HepG2 (cell line): ENCODE measurements at regions not wholly inside any gene's neighbourhood (a gene's known extent, or its start where the extent isn't known, plus 50 kb on each side); places are given as distances from the start of the nearest gene placed in this dataset.

ENCODE experiments used
- ATAC-seq: fragments of 200-7000 bp; cut with Tn5 transposase; 3 replicates; pipeline ENCODE4 v1.9.1; 2020; ENCODE audit warnings: mild to moderate bottlenecking, moderate library complexity
- BruUV-seq: library from RNA; stranded (reverse); fragments of 400-500 nt; replicated peaks from 2 replicates; lab custom pipeline; 2021; lab: Mats Ljungman, UMichigan
- CTCF ChIA-PET: fragments of 300-600 bp; formaldehyde crosslinking; extraction: SDS; loops from one replicate; lab custom pipeline; 2021; ENCODE audit warnings: low total read pairs, inconsistent platforms, low intra/inter-chr PET ratio; lab: Yijun Ruan, JAX
- POLR2A ChIA-PET: fragments of 350-600 bp; sonication (Branson Sonifier 250); formaldehyde crosslinking; loops from one replicate; lab custom pipeline; 2020; ENCODE audit warnings: antibody characterized with exemption, inconsistent platforms; lab: Yijun Ruan, JAX
- DNase-seq: peaks from one replicate; pipeline ENCODE4 v3.0.0-alpha.2; 2015; ENCODE audit warnings: low spot score
- FAIRE-seq: peaks from 3 replicates; lab custom pipeline; 2011; peaks lifted over from hg19 to GRCh38; lab: Jason Lieb, UNC
- H2AFZ ChIP-seq: one replicate; pipeline ENCODE4 v1.6.1; 2011; ENCODE audit warnings: low read length, inconsistent platforms
- H3K27ac ChIP-seq: fragments of 300-600 bp; 3 replicates; pipeline ENCODE4 v1.8.0; 2011; ENCODE audit warnings: mixed run types, mild to moderate bottlenecking, mixed read lengths, low read length, inconsistent platforms; ENCODE audit not compliant: insufficient read depth; ENCODE audit errors: extremely low read length
- H3K27me3 ChIP-seq, 2 experiments: fragments of 200-600 bp in 1 of 2; 2 replicates in 1 of 2; 3 replicates in 1 of 2; pipeline versions ENCODE4 v1.6.0 to v1.8.0; 2011; ENCODE audit warnings: low read length in 2 of 2, mild to moderate bottlenecking in 2 of 2, moderate library complexity in 2 of 2, inconsistent platforms in 1 of 2; ENCODE audit not compliant: insufficient read depth in 2 of 2, control insufficient read depth in 1 of 2
- H3K36me3 ChIP-seq, 2 experiments: fragments of 200-600 bp in 1 of 2; replicated peaks in 1 of 2; 2 replicates in 1 of 2; 3 replicates in 1 of 2; pipeline versions ENCODE4 v1.5.1 to v1.8.0; 2011; ENCODE audit warnings: low read length in 2 of 2, inconsistent platforms in 1 of 2; ENCODE audit not compliant: insufficient read depth in 2 of 2, control insufficient read depth in 1 of 2
- H3K4me1 ChIP-seq: 2 replicates; pipeline ENCODE4 v1.5.1; 2012; ENCODE audit warnings: low read length, inconsistent platforms; ENCODE audit not compliant: insufficient read depth
- H3K4me2 ChIP-seq: 2 replicates; pipeline ENCODE4 v1.6.0; 2011; ENCODE audit warnings: low read depth, low read length, inconsistent platforms
- H3K4me3 ChIP-seq, 3 experiments: fragments of 200-600 bp in 1 of 3; sonication (generic), shearing (Covaris generic) in 1 of 3; replicated peaks in 1 of 3; 2 replicates each; pipeline ENCODE4 v1.5.1; 2011 to 2016; ENCODE audit warnings: low read length in 3 of 3, inconsistent platforms in 2 of 3, low read depth in 2 of 3, mild to moderate bottlenecking in 2 of 3, control low read depth in 1 of 3, mixed read lengths in 1 of 3; ENCODE audit not compliant: insufficient read depth in 1 of 3
- H3K79me2 ChIP-seq: one replicate; pipeline ENCODE4 v1.6.1; 2011; ENCODE audit warnings: low read length, inconsistent platforms; ENCODE audit not compliant: insufficient read depth
- H3K9ac ChIP-seq: 2 replicates; pipeline ENCODE4 v1.6.0; 2011; ENCODE audit warnings: mild to moderate bottlenecking, low read depth, low read length, inconsistent platforms; ENCODE audit not compliant: insufficient read depth
- H3K9me3 ChIP-seq: 2 replicates; pipeline ENCODE4 v1.5.1; 2012; ENCODE audit warnings: mild to moderate bottlenecking, low read length
- H4K20me1 ChIP-seq: 2 replicates; pipeline ENCODE4 v1.6.0; 2011; ENCODE audit warnings: inconsistent platforms, mild to moderate bottlenecking, low read length, moderate library complexity; ENCODE audit not compliant: insufficient read depth
- FOXC1 ChIP-seq: sonication (generic); formaldehyde crosslinking; IDR thresholded peaks from 2 replicates; pipeline ENCODE4 v1.8.0; 2022; ENCODE audit warnings: mild to moderate bottlenecking, missing genetic modification reagents, borderline replicate concordance
- FOXK1 ChIP-seq: sonication (generic); formaldehyde crosslinking; IDR thresholded peaks from 2 replicates; pipeline ENCODE4 v1.4.0; 2020; ENCODE audit warnings: low read depth, missing genetic modification reagents, borderline replicate concordance
- MTA3 ChIP-seq: sonication (generic); formaldehyde crosslinking; IDR thresholded peaks from 2 replicates; pipeline ENCODE4 v1.4.0; 2020; ENCODE audit warnings: missing genetic modification reagents
- PHF21A ChIP-seq: sonication (generic); formaldehyde crosslinking; IDR thresholded peaks from 2 replicates; pipeline ENCODE4 v1.5.0; 2020; ENCODE audit warnings: mild to moderate bottlenecking, missing genetic modification reagents
- SAP130 ChIP-seq: IDR thresholded peaks from 2 replicates; pipeline ENCODE4 v1.6.1; 2016; ENCODE audit warnings: low read depth
- YEATS2 ChIP-seq: sonication (generic); formaldehyde crosslinking; IDR thresholded peaks from 2 replicates; pipeline ENCODE4 v1.4.0; 2020; ENCODE audit warnings: missing genetic modification reagents, borderline replicate concordance
- ZC3H4 ChIP-seq: sonication (generic); formaldehyde crosslinking; IDR thresholded peaks from 2 replicates; pipeline ENCODE4 v1.4.0; 2020; ENCODE audit warnings: missing genetic modification reagents, borderline replicate concordance
- ZFP62 ChIP-seq: sonication (generic); formaldehyde crosslinking; IDR thresholded peaks from 2 replicates; pipeline ENCODE4 v1.4.0; 2020; ENCODE audit warnings: missing genetic modification reagents
- ZNF124 ChIP-seq: sonication (generic); formaldehyde crosslinking; IDR thresholded peaks from 2 replicates; pipeline ENCODE4 v1.4.0; 2020; ENCODE audit warnings: missing genetic modification reagents
- ZNF501 ChIP-seq: sonication (generic); formaldehyde crosslinking; IDR thresholded peaks from 2 replicates; pipeline ENCODE4 v1.5.1; 2020; ENCODE audit warnings: mild to moderate bottlenecking, moderate library complexity, missing genetic modification reagents
- ZNF652 ChIP-seq: IDR thresholded peaks from 2 replicates; pipeline ENCODE4 v1.6.1; 2016; ENCODE audit warnings: low read depth, borderline replicate concordance
- ZNF660 ChIP-seq: sonication (generic); formaldehyde crosslinking; IDR thresholded peaks from 2 replicates; pipeline ENCODE4 v1.5.1; 2020; ENCODE audit warnings: mild to moderate bottlenecking, low read depth, missing genetic modification reagents, borderline replicate concordance
- WGBS: methylation state at CpG from one replicate; pipeline ENCODE4 v1.1.6; 2017; ENCODE audit warnings: low lambda C conversion rate; 5-methylcytosine and 5-hydroxymethylcytosine counted together
- in situ Hi-C: cut with HindIII; loops from 2 replicates; pipeline ENCODE4 v1.10.0; 2017; ENCODE audit warnings: low pct_unique_long_range_greater_than_20kb; ENCODE audit not compliant: extremely low pct_ligation_motif_present
- intact Hi-C: fragments of 100-400 bp; cut with micrococcal nuclease; formaldehyde crosslinking; loops from one replicate; pipeline ENCODE4 v1.10.0; 2022; ENCODE audit not compliant: unreplicated experiment
- TF ChIP-seq, protein P1 (sequence below): sonication (generic); formaldehyde crosslinking; IDR thresholded peaks from 2 replicates; pipeline ENCODE4 v1.5.0; 2020; ENCODE audit warnings: missing genetic modification reagents, mild to moderate bottlenecking, borderline replicate concordance
- TF ChIP-seq, protein P2 (sequence below): sonication (generic); formaldehyde crosslinking; conservative IDR thresholded peaks from 2 replicates; pipeline ENCODE4 v1.8.0; 2022; ENCODE audit warnings: missing genetic modification reagents

DNA sequence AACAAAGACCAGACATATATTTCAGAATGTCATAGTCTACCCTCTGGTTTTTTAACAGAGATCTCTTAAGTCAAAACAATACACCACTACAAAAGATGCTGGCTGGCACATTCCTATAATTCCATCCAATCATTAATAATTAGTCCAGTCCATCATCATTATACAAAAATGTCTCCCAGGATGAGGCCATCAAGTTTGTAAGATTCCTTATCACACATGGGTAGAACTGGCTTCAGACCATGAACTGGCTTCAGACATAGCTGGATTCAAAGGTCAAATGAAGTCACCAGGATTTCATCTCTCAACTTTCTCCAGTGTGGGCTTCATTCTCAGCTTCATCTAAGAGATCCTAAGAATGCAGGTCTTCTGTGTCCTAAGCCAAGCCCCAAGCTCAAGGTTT, 147.1 kb downstream of the ENC1 start (continued):
- no peak for TF ChIP-seq ZC3H4 (CRISPR knock-in tag)
- TF ChIP-seq FOXK1, result no peak
- no peak for TF ChIP-seq ZFP62 (CRISPR knock-in tag)
- TF ChIP-seq SAP130 (CRISPR knock-in tag), result no peak
- TF ChIP-seq ZNF124, result no peak
- TF ChIP-seq ZNF660 (CRISPR knock-in tag), result no peak
- no peak for TF ChIP-seq FOXC1 (CRISPR knock-in tag)

DNA sequence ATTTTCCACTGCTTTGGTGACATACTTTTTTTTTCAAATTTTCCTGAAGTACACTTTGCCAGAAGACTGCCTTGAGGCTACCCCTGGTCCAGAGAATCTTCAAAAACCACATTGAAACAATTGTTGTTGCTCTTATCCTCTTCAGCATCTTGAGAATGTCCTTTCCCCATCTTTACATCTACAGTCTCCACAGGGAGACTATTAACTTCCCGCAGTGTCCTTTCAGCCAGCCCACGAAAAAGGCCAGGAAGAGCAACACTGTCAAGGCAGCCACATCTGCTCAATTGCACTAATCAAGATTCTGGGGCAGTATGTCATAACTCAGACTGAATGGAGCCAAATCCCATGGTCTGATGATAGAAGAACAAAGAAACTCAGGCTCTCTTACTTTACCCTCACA, 148.3 kb downstream of the ENC1 start:
- no peaks in the 10 kb centered on the region for H4K20me1 ChIP-seq
- H3K4me2 ChIP-seq, result no peak overlapping the region
- no TSS peak for BruUV-seq
- 52% methylated on average over 2 of the region's 2 CpGs for WGBS
- H3K9ac ChIP-seq, result no peak overlapping the region
- H3K79me2 ChIP-seq, result no peaks in the 10 kb centered on the region
- DNase-seq (no peak), ATAC-seq (no peak)
- H3K27ac ChIP-seq, result no peak overlapping the region
- peaks cover 30% of the 10 kb centered on the region for H3K4me1 ChIP-seq
- H3K4me3 ChIP-seq, result no peak overlapping the region
- in situ Hi-C loops, result no loop called here
- POLR2A ChIA-PET, result no interaction called here
- no peaks in the 10 kb centered on the region for H3K9me3 ChIP-seq
- no peaks in the 10 kb centered on the region for H3K27me3 ChIP-seq
- TF ChIP-seq ZNF652, result no peak
- TF ChIP-seq, protein P1, sequence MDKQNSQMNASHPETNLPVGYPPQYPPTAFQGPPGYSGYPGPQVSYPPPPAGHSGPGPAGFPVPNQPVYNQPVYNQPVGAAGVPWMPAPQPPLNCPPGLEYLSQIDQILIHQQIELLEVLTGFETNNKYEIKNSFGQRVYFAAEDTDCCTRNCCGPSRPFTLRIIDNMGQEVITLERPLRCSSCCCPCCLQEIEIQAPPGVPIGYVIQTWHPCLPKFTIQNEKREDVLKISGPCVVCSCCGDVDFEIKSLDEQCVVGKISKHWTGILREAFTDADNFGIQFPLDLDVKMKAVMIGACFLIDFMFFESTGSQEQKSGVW (CRISPR knock-in tag), result no peak
- no peak for TF ChIP-seq ZNF501 (CRISPR knock-in tag)
- TF ChIP-seq YEATS2 (CRISPR knock-in tag), result no peak
- TF ChIP-seq, protein P2, sequence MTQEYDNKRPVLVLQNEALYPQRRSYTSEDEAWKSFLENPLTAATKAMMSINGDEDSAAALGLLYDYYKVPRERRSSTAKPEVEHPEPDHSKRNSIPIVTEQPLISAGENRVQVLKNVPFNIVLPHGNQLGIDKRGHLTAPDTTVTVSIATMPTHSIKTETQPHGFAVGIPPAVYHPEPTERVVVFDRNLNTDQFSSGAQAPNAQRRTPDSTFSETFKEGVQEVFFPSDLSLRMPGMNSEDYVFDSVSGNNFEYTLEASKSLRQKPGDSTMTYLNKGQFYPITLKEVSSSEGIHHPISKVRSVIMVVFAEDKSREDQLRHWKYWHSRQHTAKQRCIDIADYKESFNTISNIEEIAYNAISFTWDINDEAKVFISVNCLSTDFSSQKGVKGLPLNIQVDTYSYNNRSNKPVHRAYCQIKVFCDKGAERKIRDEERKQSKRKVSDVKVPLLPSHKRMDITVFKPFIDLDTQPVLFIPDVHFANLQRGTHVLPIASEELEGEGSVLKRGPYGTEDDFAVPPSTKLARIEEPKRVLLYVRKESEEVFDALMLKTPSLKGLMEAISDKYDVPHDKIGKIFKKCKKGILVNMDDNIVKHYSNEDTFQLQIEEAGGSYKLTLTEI, result no peak
- TF ChIP-seq PHF21A (CRISPR knock-in tag), result no peak
- TF ChIP-seq MTA3, result no peak
- TF ChIP-seq, all 625 proteins: peak for 0
- CTCF ChIA-PET, result no interaction called here
- no peaks in the 10 kb centered on the region; a peak in 1 of 5 replicates for H3K36me3 ChIP-seq
- H2AFZ ChIP-seq, result no peak overlapping the region
- no peak for FAIRE-seq
- intact Hi-C loops, result no loop called here
